GM12874 (cell line): ENCODE measurements at regions not wholly inside any gene's neighbourhood (a gene's known extent, or its start where the extent isn't known, plus 50 kb on each side); places are given as distances from the start of the nearest gene placed in this dataset.

ENCODE experiments used
- CTCF ChIP-seq: IDR thresholded peaks from 2 replicates; pipeline ENCODE4 v1.5.1; 2011; ENCODE audit warnings: low read depth, mild to moderate bottlenecking, control low read depth, low read length, moderate library complexity; ENCODE audit not compliant: insufficient read depth

- no peak for TF ChIP-seq CTCF
Measured at GRCh38 chr1:218139761-218140160, 145.3 kb upstream of the RRP15 start.

- TF ChIP-seq CTCF = no peak
Measured at GRCh38 chr1:218156595-218156994, 128.5 kb upstream of the RRP15 start.

- no peak for TF ChIP-seq CTCF
Measured at GRCh38 chr1:218163371-218163770, 121.7 kb upstream of the RRP15 start.

GRCh38 chr1:218164111-218164929, 120.8 kb upstream of the RRP15 start:
- no peak for TF ChIP-seq CTCF

DNA sequence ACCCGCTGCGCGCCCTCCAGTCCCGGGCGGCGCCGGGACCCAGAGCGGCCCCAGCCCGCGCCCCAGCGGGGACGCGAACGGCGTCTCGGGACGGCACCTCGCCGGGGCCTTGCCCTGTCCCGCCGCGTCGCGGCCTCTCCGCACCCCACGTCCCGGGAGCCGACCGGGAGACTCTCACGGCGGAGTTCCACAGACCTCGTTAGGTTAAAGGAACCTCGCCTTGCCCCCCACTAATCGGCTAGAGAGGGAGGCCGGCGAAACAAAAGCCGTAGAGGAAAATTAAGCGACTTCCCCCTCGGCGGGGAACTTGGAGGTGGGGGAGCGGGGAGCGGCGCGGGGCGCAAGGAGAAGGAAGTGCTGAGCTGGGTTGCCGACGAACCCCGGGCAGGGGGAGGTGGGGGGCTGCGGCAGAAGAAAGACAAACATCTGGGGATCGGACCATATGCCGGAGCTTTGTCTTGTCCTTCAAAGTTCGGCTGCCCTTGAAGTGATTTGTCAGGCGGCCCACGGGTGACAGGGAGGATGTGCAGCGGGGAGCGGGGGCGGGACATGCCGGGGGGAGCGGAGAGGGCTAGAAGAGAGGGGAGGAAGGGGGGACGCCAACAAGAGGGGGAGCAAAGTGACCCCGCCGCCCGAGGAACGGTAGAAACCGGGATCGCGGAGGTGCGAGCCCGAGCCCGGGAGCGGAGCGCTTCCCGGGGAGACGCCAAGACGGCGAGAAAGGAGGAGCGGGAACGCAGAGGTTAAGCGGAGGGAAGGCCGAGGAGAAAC, 120.0 kb upstream of the RRP15 start:
- no peak for TF ChIP-seq CTCF

DNA sequence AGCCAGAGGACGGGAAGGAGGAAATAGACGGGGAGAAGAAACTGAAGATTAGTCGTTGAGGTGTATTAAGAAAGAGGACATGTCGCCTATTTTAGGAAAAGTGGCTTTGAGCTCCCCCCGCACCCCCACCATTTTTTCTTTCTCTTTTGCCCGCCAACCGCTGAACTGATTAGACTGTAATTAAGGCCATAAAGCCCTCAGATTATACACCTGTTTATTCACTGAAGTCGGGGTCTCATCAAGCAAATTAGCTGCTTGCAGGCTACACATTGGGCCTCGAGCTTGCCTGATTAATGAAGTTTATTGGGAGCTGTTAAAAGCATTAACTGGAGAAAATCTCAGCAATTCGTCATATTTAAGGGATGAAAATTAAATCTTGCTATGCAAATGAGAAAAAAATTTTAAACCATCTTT, 119.4 kb upstream of the RRP15 start:
- TF ChIP-seq CTCF = no peak

DNA sequence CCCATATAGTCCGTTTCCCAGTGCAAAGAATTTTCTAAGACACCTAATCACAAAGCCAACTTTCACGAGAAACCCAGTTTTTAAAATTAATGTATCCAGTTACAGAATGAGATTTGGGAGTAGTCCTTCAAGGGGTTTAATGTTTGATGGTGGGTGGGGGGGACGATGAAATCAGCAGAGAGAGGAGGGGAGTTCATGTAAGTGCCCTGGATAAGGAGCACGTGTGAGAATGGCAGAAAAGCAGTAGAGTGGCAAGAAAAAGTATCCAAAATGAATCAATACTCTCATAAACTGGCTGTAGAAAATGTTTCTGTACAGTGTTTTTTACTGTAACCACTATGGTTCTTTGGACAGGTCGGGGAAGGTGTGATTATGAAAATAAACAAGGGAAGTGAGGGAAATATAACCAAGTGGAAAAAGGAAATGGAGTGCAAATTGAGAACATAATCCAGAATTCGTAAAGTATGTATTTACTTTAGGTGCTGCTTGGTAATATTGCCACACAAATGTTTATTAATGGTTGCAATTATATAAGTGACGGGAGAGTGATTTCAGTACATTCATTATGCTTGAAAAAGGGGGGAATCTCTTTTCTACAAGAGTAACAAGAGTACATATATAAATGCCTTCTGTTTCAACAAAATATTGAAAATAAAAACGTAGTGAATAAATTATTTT, 118.7 kb upstream of the RRP15 start:
- TF ChIP-seq CTCF = no peak
